ENCODE measurements at regions not wholly inside any gene's neighbourhood (a gene's known extent, or its start where the extent isn't known, plus 50 kb on each side); places are given as distances from the start of the nearest gene placed in this dataset.

DNA sequence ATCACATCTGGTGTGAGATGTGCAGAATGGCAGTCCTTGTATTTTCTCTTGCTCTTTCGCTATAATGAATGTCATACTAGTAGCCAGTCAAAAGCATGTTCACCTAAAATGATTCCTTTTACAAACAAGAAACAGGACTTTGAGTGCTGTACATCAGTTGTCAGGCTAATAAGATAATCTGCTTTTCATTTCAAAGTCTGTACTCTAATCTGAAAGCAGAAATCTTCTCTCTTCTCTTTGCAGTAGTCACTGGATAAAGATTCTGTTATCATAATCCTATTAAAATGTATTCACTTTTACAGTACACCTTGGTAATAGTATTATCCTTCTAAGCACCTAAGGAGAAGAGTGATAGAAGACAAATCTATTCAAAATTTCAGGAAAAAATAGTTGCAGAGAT is 300.1 kb downstream of the MFSD1 start:
- Histone ChIP-seq H3K27ac (ENCODE audit: low read depth, low read length) (no peak overlapping the region), H3K27me3 (ENCODE audit: low read length) (no peaks in the 10 kb centered on the region)
- no peak for TF ChIP-seq EZH2phosphoT487 (conservative IDR thresholded peaks at IDR 0.05; ENCODE audit: low read length)
- TF ChIP-seq, protein P1, sequence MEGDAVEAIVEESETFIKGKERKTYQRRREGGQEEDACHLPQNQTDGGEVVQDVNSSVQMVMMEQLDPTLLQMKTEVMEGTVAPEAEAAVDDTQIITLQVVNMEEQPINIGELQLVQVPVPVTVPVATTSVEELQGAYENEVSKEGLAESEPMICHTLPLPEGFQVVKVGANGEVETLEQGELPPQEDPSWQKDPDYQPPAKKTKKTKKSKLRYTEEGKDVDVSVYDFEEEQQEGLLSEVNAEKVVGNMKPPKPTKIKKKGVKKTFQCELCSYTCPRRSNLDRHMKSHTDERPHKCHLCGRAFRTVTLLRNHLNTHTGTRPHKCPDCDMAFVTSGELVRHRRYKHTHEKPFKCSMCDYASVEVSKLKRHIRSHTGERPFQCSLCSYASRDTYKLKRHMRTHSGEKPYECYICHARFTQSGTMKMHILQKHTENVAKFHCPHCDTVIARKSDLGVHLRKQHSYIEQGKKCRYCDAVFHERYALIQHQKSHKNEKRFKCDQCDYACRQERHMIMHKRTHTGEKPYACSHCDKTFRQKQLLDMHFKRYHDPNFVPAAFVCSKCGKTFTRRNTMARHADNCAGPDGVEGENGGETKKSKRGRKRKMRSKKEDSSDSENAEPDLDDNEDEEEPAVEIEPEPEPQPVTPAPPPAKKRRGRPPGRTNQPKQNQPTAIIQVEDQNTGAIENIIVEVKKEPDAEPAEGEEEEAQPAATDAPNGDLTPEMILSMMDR (IDR thresholded peaks at IDR 0.05; ENCODE audit: insufficient read depth, low read length, poor library complexity, severe bottlenecking), result no peak

DNA sequence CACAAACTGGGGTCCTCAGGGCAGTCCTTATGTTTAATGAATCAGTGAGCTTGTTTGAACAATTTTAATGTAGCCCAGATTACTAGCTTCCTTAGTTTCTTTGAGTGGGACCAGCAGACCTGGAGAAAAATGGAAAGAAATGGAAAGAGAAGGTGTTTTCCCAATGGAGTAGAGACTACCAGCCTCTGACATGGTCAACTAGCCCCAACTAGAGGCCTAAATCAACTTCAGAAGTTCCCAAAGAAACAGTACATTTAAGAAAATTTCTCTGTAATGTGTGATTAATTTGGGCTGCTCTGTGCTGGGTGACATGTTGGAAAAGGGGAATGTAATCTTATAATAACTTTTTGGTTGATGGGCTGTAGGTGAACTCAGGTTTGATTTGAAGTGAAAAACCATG is 310.9 kb downstream of the MFSD1 start:
- no peak overlapping the region for H3K4me3 ChIP-seq (ENCODE audit: insufficient read depth, low read length, poor library complexity, severe bottlenecking)
- no peak overlapping the region for H3K27ac ChIP-seq (ENCODE audit: low read depth, low read length)
- H3K9me2 ChIP-seq (replicated peaks; ENCODE audit: insufficient read depth, low read length), result no peaks in the 10 kb centered on the region
- no peak overlapping the region for H3K4me2 ChIP-seq (ENCODE audit: low read depth, low read length, poor library complexity, severe bottlenecking)
- no peak overlapping the region for H2AFZ ChIP-seq (ENCODE audit: low read depth, low read length, severe bottlenecking)
- no peaks in the 10 kb centered on the region for H3K9me3 ChIP-seq (ENCODE audit: insufficient read depth, low read length)
- TF ChIP-seq, protein P1 (IDR thresholded peaks at IDR 0.05; ENCODE audit: insufficient read depth, low read length, poor library complexity, severe bottlenecking), result no peak
- no peak for TF ChIP-seq EZH2phosphoT487 (conservative IDR thresholded peaks at IDR 0.05; ENCODE audit: low read length)
- no peaks in the 10 kb centered on the region for H4K20me1 ChIP-seq (ENCODE audit: low read depth, low read length)
- no peaks in the 10 kb centered on the region for H3K36me3 ChIP-seq (ENCODE audit: low read length)
- H3K79me2 ChIP-seq (ENCODE audit: insufficient read depth, low read length), result no peaks in the 10 kb centered on the region
- H3K9ac ChIP-seq (ENCODE audit: low read length), result no peak overlapping the region
- no peaks in the 10 kb centered on the region for H3F3A ChIP-seq (ENCODE audit: insufficient read depth)
- no peaks in the 10 kb centered on the region for H3K27me3 ChIP-seq (ENCODE audit: low read length)

More for the DNA sequence above, 300.1 kb downstream of the MFSD1 start:
- H3K9me3 ChIP-seq (ENCODE audit: insufficient read depth, low read length), result no peaks in the 10 kb centered on the region
- no peaks in the 10 kb centered on the region for H3K79me2 ChIP-seq (ENCODE audit: insufficient read depth, low read length)
- H3K36me3 ChIP-seq (ENCODE audit: low read length), result no peaks in the 10 kb centered on the region
- no peak overlapping the region for H3K4me3 ChIP-seq (ENCODE audit: insufficient read depth, low read length, poor library complexity, severe bottlenecking)
- no peaks in the 10 kb centered on the region for H4K20me1 ChIP-seq (ENCODE audit: low read depth, low read length)
- no peaks in the 10 kb centered on the region; the same call in 1 of the 2 replicates for H3K9me2 ChIP-seq (replicated peaks; ENCODE audit: insufficient read depth, low read length)
- H3F3A ChIP-seq (ENCODE audit: insufficient read depth), result no peaks in the 10 kb centered on the region
- H3K4me2 ChIP-seq (ENCODE audit: low read depth, low read length, poor library complexity, severe bottlenecking), result no peak overlapping the region
- no peak overlapping the region for H3K9ac ChIP-seq (ENCODE audit: low read length)
- H2AFZ ChIP-seq (ENCODE audit: low read depth, low read length, severe bottlenecking), result no peak overlapping the region

DNA sequence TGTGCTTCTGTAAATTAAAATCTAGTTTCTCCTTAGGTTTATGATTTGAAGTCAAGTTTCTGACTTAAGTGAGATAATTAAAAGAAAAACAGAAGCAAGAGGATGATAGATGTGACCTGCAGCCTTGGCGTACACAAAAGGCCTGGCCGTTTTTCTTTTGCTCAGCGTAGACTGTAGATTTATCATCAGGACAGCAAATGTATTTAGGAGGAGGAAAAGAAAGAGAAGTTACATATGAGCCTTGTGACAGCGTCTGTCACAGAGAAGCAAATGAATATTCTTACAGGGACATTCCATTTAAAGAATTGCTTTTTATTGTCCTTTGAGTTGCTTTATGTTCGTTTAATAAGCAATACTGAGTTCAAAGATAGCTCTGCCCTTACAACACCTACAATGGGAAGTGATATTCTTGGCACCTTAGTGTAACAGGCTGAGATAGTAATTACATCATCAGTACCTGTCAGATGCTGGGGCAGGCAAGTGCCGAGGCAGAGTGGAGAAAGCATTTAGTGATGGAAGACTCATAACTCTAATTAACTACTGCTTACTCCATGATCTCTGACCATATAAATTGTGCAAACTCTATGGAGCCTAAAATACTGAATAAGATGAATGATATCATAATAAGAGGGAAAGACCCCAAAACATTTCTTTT is 311.5 kb downstream of the MFSD1 start:
- Histone ChIP-seq H3K9me2 (replicated peaks; ENCODE audit: insufficient read depth, low read length) (no peaks in the 10 kb centered on the region), H2AFZ (ENCODE audit: low read depth, low read length, severe bottlenecking) (no peak overlapping the region), H3K4me2 (ENCODE audit: low read depth, low read length, poor library complexity, severe bottlenecking) (no peak overlapping the region)

More for the DNA sequence above, 311.5 kb downstream of the MFSD1 start:
- no peaks in the 10 kb centered on the region for H3K27me3 ChIP-seq (ENCODE audit: low read length)
- no peak overlapping the region for H3K4me3 ChIP-seq (ENCODE audit: insufficient read depth, low read length, poor library complexity, severe bottlenecking)
- H4K20me1 ChIP-seq (ENCODE audit: low read depth, low read length), result no peaks in the 10 kb centered on the region
- no peaks in the 10 kb centered on the region for H3K9me3 ChIP-seq (ENCODE audit: insufficient read depth, low read length)
- no peaks in the 10 kb centered on the region for H3K36me3 ChIP-seq (ENCODE audit: low read length)
- H3K27ac ChIP-seq (ENCODE audit: low read depth, low read length), result no peak overlapping the region
- no peak overlapping the region for H3K9ac ChIP-seq (ENCODE audit: low read length)
- TF ChIP-seq, protein P1 (IDR thresholded peaks at IDR 0.05; ENCODE audit: insufficient read depth, low read length, poor library complexity, severe bottlenecking), result no peak
- TF ChIP-seq EZH2phosphoT487 (conservative IDR thresholded peaks at IDR 0.05; ENCODE audit: low read length), result no peak
- H3K79me2 ChIP-seq (ENCODE audit: insufficient read depth, low read length), result no peaks in the 10 kb centered on the region
- no peaks in the 10 kb centered on the region for H3F3A ChIP-seq (ENCODE audit: insufficient read depth)

Data from SU-DHL-6 (cell line).